ENCODE measurements at regions not wholly inside any gene's neighbourhood (a gene's known extent, or its start where the extent isn't known, plus 50 kb on each side); places are given as distances from the start of the nearest gene placed in this dataset.

GRCh38 chr7:108818742-108819141, 249.1 kb downstream of the DNAJB9 start:
- H2AFZ ChIP-seq (ENCODE audit: low read length): no peak overlapping the region
- no peaks in the 10 kb centered on the region for H3K79me2 ChIP-seq (ENCODE audit: insufficient read depth, low read length)
- no peaks in the 10 kb centered on the region for H3K9me3 ChIP-seq (ENCODE audit: low read depth, low read length)
- no peaks in the 10 kb centered on the region for H3K27me3 ChIP-seq (ENCODE audit: insufficient read depth, low read length)
- TF ChIP-seq, protein P1, sequence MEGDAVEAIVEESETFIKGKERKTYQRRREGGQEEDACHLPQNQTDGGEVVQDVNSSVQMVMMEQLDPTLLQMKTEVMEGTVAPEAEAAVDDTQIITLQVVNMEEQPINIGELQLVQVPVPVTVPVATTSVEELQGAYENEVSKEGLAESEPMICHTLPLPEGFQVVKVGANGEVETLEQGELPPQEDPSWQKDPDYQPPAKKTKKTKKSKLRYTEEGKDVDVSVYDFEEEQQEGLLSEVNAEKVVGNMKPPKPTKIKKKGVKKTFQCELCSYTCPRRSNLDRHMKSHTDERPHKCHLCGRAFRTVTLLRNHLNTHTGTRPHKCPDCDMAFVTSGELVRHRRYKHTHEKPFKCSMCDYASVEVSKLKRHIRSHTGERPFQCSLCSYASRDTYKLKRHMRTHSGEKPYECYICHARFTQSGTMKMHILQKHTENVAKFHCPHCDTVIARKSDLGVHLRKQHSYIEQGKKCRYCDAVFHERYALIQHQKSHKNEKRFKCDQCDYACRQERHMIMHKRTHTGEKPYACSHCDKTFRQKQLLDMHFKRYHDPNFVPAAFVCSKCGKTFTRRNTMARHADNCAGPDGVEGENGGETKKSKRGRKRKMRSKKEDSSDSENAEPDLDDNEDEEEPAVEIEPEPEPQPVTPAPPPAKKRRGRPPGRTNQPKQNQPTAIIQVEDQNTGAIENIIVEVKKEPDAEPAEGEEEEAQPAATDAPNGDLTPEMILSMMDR (IDR thresholded peaks at IDR 0.05; ENCODE audit: extremely low read depth, low read depth, low read length): no peak
- no peaks in the 10 kb centered on the region for H4K20me1 ChIP-seq (ENCODE audit: insufficient read depth, low read length)
- no peaks in the 10 kb centered on the region for H3K36me3 ChIP-seq (ENCODE audit: insufficient read depth, low read length)
- no peak overlapping the region for H3K27ac ChIP-seq (ENCODE audit: low read depth, low read length)
- H3K4me2 ChIP-seq (ENCODE audit: insufficient read depth, low read length): no peak overlapping the region
- DNase-seq (ENCODE audit: insufficient read length, low spot score, missing footprints): no peak
- H3K4me1 ChIP-seq (ENCODE audit: insufficient read depth, low read length): no peaks in the 10 kb centered on the region
- no peak overlapping the region for H3K4me3 ChIP-seq (ENCODE audit: insufficient read depth, low read length)

DNA sequence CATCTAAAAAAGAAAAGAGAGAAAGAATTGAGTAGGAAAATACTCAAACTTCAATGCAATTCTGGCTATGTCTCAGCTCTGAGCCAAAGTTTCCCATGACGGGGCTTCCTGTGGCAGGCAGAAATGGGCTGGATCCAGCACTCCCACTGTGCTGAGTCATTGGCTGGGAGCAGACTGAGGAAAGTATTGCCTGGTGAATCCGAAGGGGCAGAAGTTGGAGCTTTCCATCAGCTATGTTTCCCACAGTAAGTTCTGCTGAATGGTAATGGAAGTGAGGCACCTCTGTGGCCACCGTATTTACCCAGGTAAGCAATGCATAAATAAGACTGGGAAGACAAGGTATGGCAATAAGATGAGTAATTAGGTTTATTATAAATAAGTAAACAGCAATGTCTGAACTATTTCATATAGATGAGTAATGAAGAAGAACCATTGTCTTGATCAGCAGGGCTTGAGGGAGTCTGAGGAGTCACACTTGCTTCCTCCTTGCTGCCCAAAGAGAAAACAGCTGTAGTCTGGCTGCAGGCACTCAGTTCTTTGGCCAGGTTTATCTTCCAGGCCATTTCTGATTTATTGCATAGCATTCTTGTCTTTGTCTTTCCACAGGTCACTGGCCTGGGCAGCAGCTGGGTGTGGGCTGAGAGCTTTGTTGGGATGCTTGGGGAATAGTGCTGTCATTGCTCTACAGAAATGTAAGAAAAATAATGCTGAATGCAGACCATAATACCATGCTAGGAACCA, 255.3 kb downstream of the DNAJB9 start:
- Histone ChIP-seq H3K36me3 (ENCODE audit: insufficient read depth, low read length) (no peaks in the 10 kb centered on the region), H3K4me1 (ENCODE audit: insufficient read depth, low read length) (peaks cover 4% of the 10 kb centered on the region), H2AFZ (ENCODE audit: low read length) (no peak overlapping the region), H3K27ac (ENCODE audit: low read depth, low read length) (peak overlapping the region; percentile 27), H3K27me3 (ENCODE audit: insufficient read depth, low read length) (no peaks in the 10 kb centered on the region), H3K4me3 (ENCODE audit: insufficient read depth, low read length) (no peak overlapping the region), H3K4me2 (ENCODE audit: insufficient read depth, low read length) (peak overlapping the region; percentile 29), H3K9me3 (ENCODE audit: low read depth, low read length) (no peaks in the 10 kb centered on the region), H4K20me1 (ENCODE audit: insufficient read depth, low read length) (no peaks in the 10 kb centered on the region), H3K79me2 (ENCODE audit: insufficient read depth, low read length) (no peaks in the 10 kb centered on the region)
- TF ChIP-seq, protein P1 (IDR thresholded peaks at IDR 0.05; ENCODE audit: extremely low read depth, low read depth, low read length): no peak
- peak; percentile 3 for DNase-seq (ENCODE audit: insufficient read length, low spot score, missing footprints)

DNA sequence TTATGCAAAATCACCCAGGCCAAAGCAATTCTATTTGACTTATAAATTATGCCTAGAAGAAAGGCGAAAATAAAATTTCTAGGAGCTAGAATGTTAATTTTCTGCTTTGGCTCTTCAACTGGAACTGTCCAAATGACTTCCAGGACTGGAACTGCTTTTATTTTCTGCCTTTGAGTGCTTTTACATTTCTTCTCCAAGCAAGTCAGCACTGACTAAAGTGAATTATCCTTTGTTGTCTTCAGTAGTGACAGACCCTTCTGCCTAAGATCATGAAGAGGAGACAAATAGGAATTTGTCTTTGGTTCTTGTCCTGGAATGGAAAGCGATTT, 255.9 kb downstream of the DNAJB9 start:
- no peaks in the 10 kb centered on the region for H3K36me3 ChIP-seq (ENCODE audit: insufficient read depth, low read length)
- no peaks in the 10 kb centered on the region for H3K79me2 ChIP-seq (ENCODE audit: insufficient read depth, low read length)
- no peak overlapping the region for H2AFZ ChIP-seq (ENCODE audit: low read length)
- H3K4me2 ChIP-seq (ENCODE audit: insufficient read depth, low read length): no peak overlapping the region
- H3K27me3 ChIP-seq (ENCODE audit: insufficient read depth, low read length): no peaks in the 10 kb centered on the region
- no peak overlapping the region for H3K27ac ChIP-seq (ENCODE audit: low read depth, low read length)
- no peak for DNase-seq (ENCODE audit: insufficient read length, low spot score, missing footprints)
- no peak overlapping the region for H3K4me3 ChIP-seq (ENCODE audit: insufficient read depth, low read length)
- H3K9me3 ChIP-seq (ENCODE audit: low read depth, low read length): no peaks in the 10 kb centered on the region
- TF ChIP-seq, protein P1 (IDR thresholded peaks at IDR 0.05; ENCODE audit: extremely low read depth, low read depth, low read length): no peak
- no peaks in the 10 kb centered on the region for H4K20me1 ChIP-seq (ENCODE audit: insufficient read depth, low read length)
- H3K4me1 ChIP-seq (ENCODE audit: insufficient read depth, low read length): peaks cover 4% of the 10 kb centered on the region

GRCh38 chr7:108836256-108836655, 266.6 kb downstream of the DNAJB9 start:
- Histone ChIP-seq H3K79me2 (ENCODE audit: insufficient read depth, low read length) (no peaks in the 10 kb centered on the region), H3K4me3 (ENCODE audit: insufficient read depth, low read length) (no peak overlapping the region), H3K36me3 (ENCODE audit: insufficient read depth, low read length) (no peaks in the 10 kb centered on the region), H3K27me3 (ENCODE audit: insufficient read depth, low read length) (no peaks in the 10 kb centered on the region), H3K9me3 (ENCODE audit: low read depth, low read length) (no peaks in the 10 kb centered on the region), H2AFZ (ENCODE audit: low read length) (no peak overlapping the region), H3K4me1 (ENCODE audit: insufficient read depth, low read length) (no peaks in the 10 kb centered on the region), H3K27ac (ENCODE audit: low read depth, low read length) (no peak overlapping the region), H3K4me2 (ENCODE audit: insufficient read depth, low read length) (no peak overlapping the region), H4K20me1 (ENCODE audit: insufficient read depth, low read length) (no peaks in the 10 kb centered on the region)
- TF ChIP-seq, protein P1 (IDR thresholded peaks at IDR 0.05; ENCODE audit: extremely low read depth, low read depth, low read length): no peak
- no peak for DNase-seq (ENCODE audit: insufficient read length, low spot score, missing footprints)
